H1 (cell line): ENCODE measurements at regions not wholly inside any gene's neighbourhood (a gene's known extent, or its start where the extent isn't known, plus 50 kb on each side); places are given as distances from the start of the nearest gene placed in this dataset.

Experiments used
- CTCF ChIA-PET: fragments of 300-600 bp; sonication (Branson Sonifier 250); formaldehyde crosslinking; loops from one replicate; lab custom pipeline; 2021; ENCODE audit not compliant: partially characterized antibody; lab: Charles Lee
- POLR2A ChIA-PET: fragments of 300-600 bp; sonication (Branson Sonifier 250); formaldehyde crosslinking; loops from one replicate; lab custom pipeline; 2021; ENCODE audit warnings: inconsistent platforms; ENCODE audit not compliant: partially characterized antibody; lab: Charles Lee
- DNase-seq, 2 experiments: peaks; one replicate each; pipeline versions ENCODE4 v3.0.0 to v3.0.0-alpha.2; 2010 to 2022; ENCODE audit warnings: low spot score in 2 of 2, low read depth in 1 of 2, mixed read lengths in 1 of 2
- FAIRE-seq: peaks from 2 replicates; lab custom pipeline; 2011; peaks lifted over from hg19 to GRCh38; lab: Jason Lieb, UNC
- H2AFZ ChIP-seq: 2 replicates; pipeline ENCODE4 v1.8.1; 2012; ENCODE audit warnings: low read length, inconsistent platforms
- H2AK5ac ChIP-seq: 2 replicates; pipeline ENCODE4 v1.6.1; 2013; ENCODE audit warnings: low read depth, low read length
- H2BK120ac ChIP-seq: replicated peaks from 2 replicates; pipeline ENCODE3; 2013; ENCODE audit warnings: low read depth, low read length, inconsistent platforms
- H2BK12ac ChIP-seq: 2 replicates; pipeline ENCODE4 v1.6.1; 2013; ENCODE audit warnings: low read depth, low read length
- H2BK15ac ChIP-seq: 2 replicates; pipeline ENCODE4 v1.6.1; 2013; ENCODE audit warnings: low read length
- H2BK20ac ChIP-seq: 2 replicates; pipeline ENCODE4 v1.6.1; 2013; ENCODE audit warnings: low read length
- H2BK5ac ChIP-seq: 2 replicates; pipeline ENCODE4 v1.6.1; 2013; ENCODE audit warnings: low read depth, low read length
- H3K14ac ChIP-seq: 2 replicates; pipeline ENCODE4 v1.6.1; 2013; ENCODE audit warnings: inconsistent platforms; ENCODE audit not compliant: insufficient read length
- H3K18ac ChIP-seq: 2 replicates; pipeline ENCODE4 v1.6.1; 2013; ENCODE audit warnings: low read length; ENCODE audit errors: extremely low read depth
- H3K23ac ChIP-seq: 2 replicates; pipeline ENCODE4 v1.6.1; 2013; ENCODE audit warnings: inconsistent platforms; ENCODE audit not compliant: insufficient read length
- H3K23me2 ChIP-seq: 2 replicates; pipeline ENCODE4 v1.6.1; 2013; ENCODE audit warnings: low read depth, low read length
- H3K27ac ChIP-seq: 2 replicates; pipeline ENCODE4 v1.6.1; 2011; ENCODE audit warnings: low read depth, low read length, inconsistent platforms
- H3K27me3 ChIP-seq, 4 experiments: replicated peaks in 1 of 4; 1 replicate in 1 of 4; 2 replicates in 3 of 4; pipeline versions ENCODE4 v1.6.1 to v1.8.1; 2011 to 2013; ENCODE audit warnings: low read length in 3 of 4, mild to moderate bottlenecking in 3 of 4, inconsistent platforms in 2 of 4, mixed read lengths in 2 of 4, moderate library complexity in 1 of 4; ENCODE audit not compliant: control insufficient read depth in 3 of 4, insufficient read depth in 3 of 4; ENCODE audit errors: extremely low read depth in 1 of 4
- H3K36me3 ChIP-seq, 4 experiments: 2 replicates each; pipeline versions ENCODE4 v1.6.1 to v1.8.1; 2011 to 2013; ENCODE audit warnings: mild to moderate bottlenecking in 4 of 4, low read length in 3 of 4, moderate library complexity in 2 of 4, control low read depth in 1 of 4, inconsistent platforms in 1 of 4; ENCODE audit not compliant: insufficient read depth in 4 of 4, control insufficient read depth in 2 of 4
- H3K4ac ChIP-seq: replicated peaks from 2 replicates; pipeline ENCODE3; 2013; ENCODE audit warnings: low read length, low read depth, mixed read lengths, inconsistent platforms; ENCODE audit not compliant: insufficient read length
- H3K4me1 ChIP-seq, 4 experiments: replicated peaks in 1 of 4; 1 replicate in 1 of 4; 2 replicates in 3 of 4; pipeline versions ENCODE4 v1.6.1 to v1.8.1; 2011 to 2013; ENCODE audit warnings: low read length in 3 of 4, inconsistent platforms in 2 of 4, mixed read lengths in 1 of 4; ENCODE audit not compliant: insufficient read depth in 4 of 4, control insufficient read depth in 3 of 4
- H3K4me2 ChIP-seq, 2 experiments: 2 replicates each; pipeline versions ENCODE4 v1.6.1 to v1.8.1; 2011 to 2013; ENCODE audit warnings: low read depth in 2 of 2, low read length in 2 of 2, control low read depth in 1 of 2, inconsistent platforms in 1 of 2, mild to moderate bottlenecking in 1 of 2; ENCODE audit not compliant: insufficient read depth in 1 of 2
- H3K4me3 ChIP-seq, 4 experiments: fragments of 200-600, 300-600 bp in 1 of 4; sonication (generic), shearing (Covaris generic), sonication (Bioruptor Twin) in 1 of 4; 2 replicates each; pipeline versions ENCODE4 v1.5.1 to v1.8.1; 2011 to 2016; ENCODE audit warnings: low read length in 4 of 4, low read depth in 3 of 4, control low read depth in 2 of 4, inconsistent platforms in 2 of 4, mild to moderate bottlenecking in 2 of 4, mixed read lengths in 1 of 4, moderate library complexity in 1 of 4; ENCODE audit not compliant: insufficient read depth in 2 of 4; ENCODE audit errors: extremely low read depth in 1 of 4
- H3K56ac ChIP-seq: replicated peaks from 2 replicates; pipeline ENCODE3; 2013; ENCODE audit warnings: low read depth, mild to moderate bottlenecking, mixed read lengths, low read length, inconsistent platforms; ENCODE audit not compliant: insufficient read length
- H3K79me1 ChIP-seq: 2 replicates; pipeline ENCODE4 v1.6.1; 2013; ENCODE audit warnings: low read depth, low read length, control low read depth
- H3K79me2 ChIP-seq, 2 experiments: 2 replicates each; pipeline versions ENCODE4 v1.6.1 to v1.8.1; 2012 to 2013; ENCODE audit warnings: low read length in 2 of 2, mild to moderate bottlenecking in 2 of 2, inconsistent platforms in 1 of 2; ENCODE audit not compliant: insufficient read depth in 2 of 2, control insufficient read depth in 1 of 2
- H3K9ac ChIP-seq, 4 experiments: replicated peaks in 1 of 4; 1 replicate in 1 of 4; 2 replicates in 3 of 4; pipeline versions ENCODE4 v1.6.1 to v1.8.1; 2011 to 2013; ENCODE audit warnings: low read depth in 3 of 4, low read length in 3 of 4, control low read depth in 2 of 4, mild to moderate bottlenecking in 2 of 4, moderate library complexity in 2 of 4, inconsistent platforms in 1 of 4; ENCODE audit errors: extremely low read depth in 1 of 4
- H3K9me3 ChIP-seq, 2 experiments: 2 replicates each; pipeline versions ENCODE4 v1.6.1 to v1.8.1; 2012 to 2013; ENCODE audit warnings: mild to moderate bottlenecking in 2 of 2, moderate library complexity in 2 of 2, control low read depth in 1 of 2, inconsistent platforms in 1 of 2, low read depth in 1 of 2, low read length in 1 of 2, mixed read lengths in 1 of 2; ENCODE audit not compliant: insufficient read depth in 2 of 2
- H4K20me1 ChIP-seq, 2 experiments: replicated peaks in 1 of 2; 2 replicates each; pipeline versions ENCODE3 to v1.8.1; 2011 to 2013; ENCODE audit warnings: inconsistent platforms in 2 of 2, low read length in 2 of 2, mild to moderate bottlenecking in 1 of 2; ENCODE audit not compliant: insufficient read depth in 2 of 2, control insufficient read depth in 1 of 2
- H4K5ac ChIP-seq: 2 replicates; pipeline ENCODE4 v1.6.1; 2013; ENCODE audit warnings: low read length, low read depth, mixed read lengths, inconsistent platforms; ENCODE audit not compliant: insufficient read length
- H4K8ac ChIP-seq: 2 replicates; pipeline ENCODE4 v1.8.0; 2013; ENCODE audit warnings: mild to moderate bottlenecking, moderate library complexity, low read length, inconsistent platforms; ENCODE audit not compliant: insufficient read depth; ENCODE audit errors: extremely low read depth
- H4K91ac ChIP-seq: replicated peaks from 2 replicates; pipeline ENCODE3; 2013; ENCODE audit warnings: low read length, mixed read lengths, inconsistent platforms; ENCODE audit not compliant: insufficient read length
- ATF2 ChIP-seq: IDR thresholded peaks from 2 replicates; pipeline ENCODE4 v1.6.1; 2012; ENCODE audit warnings: low read length, inconsistent platforms
- BACH1 ChIP-seq: IDR thresholded peaks from 2 replicates; pipeline ENCODE4 v1.6.1; 2012; ENCODE audit warnings: low read length, improper control_type of control experiment
- BRCA1 ChIP-seq: IDR thresholded peaks from 2 replicates; pipeline ENCODE4 v1.6.1; 2012; ENCODE audit warnings: low read depth, low read length, improper control_type of control experiment
- CEBPB ChIP-seq: IDR thresholded peaks from 2 replicates; pipeline ENCODE4 v1.6.1; 2012; ENCODE audit warnings: low read depth, low read length
- EZH2 ChIP-seq: fragments of 200-600 bp; sonication (generic); IDR thresholded peaks from 2 replicates; pipeline ENCODE4 v1.7.1; 2012; ENCODE audit warnings: low read depth, mild to moderate bottlenecking, moderate library complexity, low read length, inconsistent platforms; ENCODE audit not compliant: severe bottlenecking
- GTF2F1 ChIP-seq: IDR thresholded peaks from 2 replicates; pipeline ENCODE4 v1.6.1; 2012; ENCODE audit warnings: low read depth, low read length, improper control_type of control experiment, borderline replicate concordance
- HDAC6 ChIP-seq: IDR thresholded peaks from one replicate; pipeline ENCODE4 v1.7.1; 2012; ENCODE audit warnings: low read depth, mild to moderate bottlenecking, inconsistent platforms, low read length, moderate library complexity
- JUND ChIP-seq: IDR thresholded peaks from 2 replicates; pipeline ENCODE4 v1.6.1; 2011; ENCODE audit warnings: mild to moderate bottlenecking, improper control_type of control experiment, low read length
- NRF1 ChIP-seq: IDR thresholded peaks from 2 replicates; pipeline ENCODE4 v1.6.1; 2011; ENCODE audit warnings: mild to moderate bottlenecking, low read depth, low read length, improper control_type of control experiment
- POLR2AphosphoS5 ChIP-seq: IDR thresholded peaks from 2 replicates; pipeline ENCODE4 v1.6.1; 2011; ENCODE audit warnings: low read depth, low read length
- RFX5 ChIP-seq: IDR thresholded peaks from 2 replicates; pipeline ENCODE4 v1.6.1; 2011; ENCODE audit warnings: low read depth, low read length, improper control_type of control experiment, borderline replicate concordance
- SIRT6 ChIP-seq: IDR thresholded peaks from one replicate; pipeline ENCODE4 v1.7.1; 2012; ENCODE audit warnings: low read length, inconsistent platforms
- ZNF274 ChIP-seq: IDR thresholded peaks from 2 replicates; pipeline ENCODE4 v1.7.0; 2012; ENCODE audit warnings: low read length, borderline replicate concordance; ENCODE audit errors: extremely low read depth
- WGBS, 2 experiments: shearing (Covaris generic) in 1 of 2; methylation state at CpG; one replicate each; pipeline versions ENCODE4 v1.1.6 to v1.1.7; 2013 to 2015; ENCODE audit warnings: low lambda C conversion rate in 2 of 2, mixed read lengths in 2 of 2, inconsistent platforms in 1 of 2, low coverage in 1 of 2, missing lambda C conversion rate in 1 of 2; ENCODE audit not compliant: insufficient replicate concordance in 2 of 2, insufficient coverage in 1 of 2, insufficient read length in 1 of 2; ENCODE audit errors: extremely low coverage in 1 of 2, missing lambda C conversion rate in 1 of 2; 5-methylcytosine and 5-hydroxymethylcytosine counted together

- ChIA-PET POLR2A (no interaction called here), CTCF (no interaction called here)
- Histone ChIP-seq H3K36me3 (no peaks in the 10 kb centered on the region), H2BK12ac (no peak overlapping the region), H3K14ac (no peak overlapping the region), H2BK20ac (no peak overlapping the region), H2BK120ac (no peak overlapping the region), H3K4me1 (peaks cover 0 to 8% (median 4%) of the 10 kb centered on the region in 4 experiments; a peak in 5 of 7 replicates), H3K9ac (no peak overlapping the region), H4K91ac (no peak overlapping the region), H3K23me2 (no peaks in the 10 kb centered on the region), H3K18ac (no peak overlapping the region), H3K9me3 (no peaks in the 10 kb centered on the region)
- DNase-seq (peak in 1 of 2 experiments; percentile 35), FAIRE-seq (no peak)
- WGBS, 2 experiments = 94% methylated on average over 8 of the region's 8 CpGs; no CpG with 5 or more reads in 1 of the 2 experiments
- TF ChIP-seq SIRT6 (no peak), POLR2AphosphoS5 (no peak), ZNF274 (no peak), NRF1 (no peak), BRCA1 (no peak), GTF2F1 (no peak), JUND (no peak), HDAC6 (no peak), EZH2 (no peak), RFX5 (no peak), BACH1 (no peak), CEBPB (no peak), ATF2 (no peak)
- TF ChIP-seq, all 59 proteins: peak for 0
- Histone ChIP-seq H4K20me1 (no peaks in the 10 kb centered on the region), H3K79me2 (no peaks in the 10 kb centered on the region), H4K8ac (no peak overlapping the region), H3K79me1 (no peaks in the 10 kb centered on the region), H3K4ac (no peak overlapping the region), H3K27ac (no peak overlapping the region), H3K23ac (no peak overlapping the region), H3K56ac (no peak overlapping the region), H2AK5ac (no peak overlapping the region), H3K4me2 (no peak overlapping the region), H3K4me3 (no peak overlapping the region), H2AFZ (no peak overlapping the region), H4K5ac (no peak overlapping the region), H2BK5ac (no peak overlapping the region; the same call in 1 of the 2 replicates), H2BK15ac (no peak overlapping the region), H3K27me3 (no peaks in the 10 kb centered on the region)
Measured at GRCh38 chr2:239834143-239834542, 191.0 kb downstream of the NDUFA10 start.
